SU-DHL-6 (cell line): ENCODE measurements at regions not wholly inside any gene's neighbourhood (a gene's known extent, or its start where the extent isn't known, plus 50 kb on each side); places are given as distances from the start of the nearest gene placed in this dataset.

Experiments
- EZH2phosphoT487 ChIP-seq: fragments of 200-600 bp; sonication (generic), shearing (Covaris generic); conservative IDR thresholded peaks from 2 replicates; pipeline ENCODE4 v1.6.1; 2018; ENCODE audit warnings: mild to moderate bottlenecking, antibody characterized with exemption, low read length, moderate library complexity, mixed read lengths
- TF ChIP-seq, protein P1 (sequence below): fragments of 200-600 bp; sonication (generic); IDR thresholded peaks from one replicate; pipeline ENCODE4 v1.5.1; 2017; ENCODE audit warnings: antibody characterized with exemption, mild to moderate bottlenecking, low read length, moderate library complexity; ENCODE audit not compliant: insufficient read depth, poor library complexity, severe bottlenecking

GRCh38 chr9:87068177-87068840 is 121.0 kb upstream of the GAS1 start:
- TF ChIP-seq, protein P1, sequence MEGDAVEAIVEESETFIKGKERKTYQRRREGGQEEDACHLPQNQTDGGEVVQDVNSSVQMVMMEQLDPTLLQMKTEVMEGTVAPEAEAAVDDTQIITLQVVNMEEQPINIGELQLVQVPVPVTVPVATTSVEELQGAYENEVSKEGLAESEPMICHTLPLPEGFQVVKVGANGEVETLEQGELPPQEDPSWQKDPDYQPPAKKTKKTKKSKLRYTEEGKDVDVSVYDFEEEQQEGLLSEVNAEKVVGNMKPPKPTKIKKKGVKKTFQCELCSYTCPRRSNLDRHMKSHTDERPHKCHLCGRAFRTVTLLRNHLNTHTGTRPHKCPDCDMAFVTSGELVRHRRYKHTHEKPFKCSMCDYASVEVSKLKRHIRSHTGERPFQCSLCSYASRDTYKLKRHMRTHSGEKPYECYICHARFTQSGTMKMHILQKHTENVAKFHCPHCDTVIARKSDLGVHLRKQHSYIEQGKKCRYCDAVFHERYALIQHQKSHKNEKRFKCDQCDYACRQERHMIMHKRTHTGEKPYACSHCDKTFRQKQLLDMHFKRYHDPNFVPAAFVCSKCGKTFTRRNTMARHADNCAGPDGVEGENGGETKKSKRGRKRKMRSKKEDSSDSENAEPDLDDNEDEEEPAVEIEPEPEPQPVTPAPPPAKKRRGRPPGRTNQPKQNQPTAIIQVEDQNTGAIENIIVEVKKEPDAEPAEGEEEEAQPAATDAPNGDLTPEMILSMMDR: no peak
- no peak for TF ChIP-seq EZH2phosphoT487
